GM18867 (cell line): ENCODE measurements at regions not wholly inside any gene's neighbourhood (a gene's known extent, or its start where the extent isn't known, plus 50 kb on each side); places are given as distances from the start of the nearest gene placed in this dataset.

ENCODE experiments used
- ATAC-seq: cut with Tn5 transposase; IDR thresholded peaks from one replicate; pipeline ENCODE4 v1.9.1; 2021; ENCODE audit warnings: mild to moderate bottlenecking, moderate library complexity; ENCODE audit not compliant: unreplicated experiment

GRCh38 chr11:130636722-130637464, 188.4 kb downstream of the ADAMTS15 start:
- ATAC-seq = peak; percentile 81

GRCh38 chr11:130637566-130637965, 189.1 kb downstream of the ADAMTS15 start:
- no peak for ATAC-seq

- no peak for ATAC-seq
These were observed 189.6 kb downstream of the ADAMTS15 start for GRCh38 chr11:130638033-130638432.

GRCh38 chr11:130638624-130639023, 190.2 kb downstream of the ADAMTS15 start:
- no peak for ATAC-seq

GRCh38 chr11:130639369-130639768, 190.9 kb downstream of the ADAMTS15 start:
- ATAC-seq = no peak

GRCh38 chr11:130640526-130640925, 192.1 kb downstream of the ADAMTS15 start:
- no peak for ATAC-seq

- no peak for ATAC-seq
These were observed 193.4 kb downstream of the ADAMTS15 start for GRCh38 chr11:130641876-130642275.

GRCh38 chr11:130642994-130643393, 194.5 kb downstream of the ADAMTS15 start:
- ATAC-seq = no peak

GRCh38 chr11:130644187-130644586, 195.7 kb downstream of the ADAMTS15 start:
- no peak for ATAC-seq

- no peak for ATAC-seq
These were observed 196.9 kb downstream of the ADAMTS15 start for GRCh38 chr11:130645164-130645842.

GRCh38 chr11:130645843-130646197, 197.4 kb downstream of the ADAMTS15 start:
- ATAC-seq = no peak

GRCh38 chr11:130646881-130647280, 198.4 kb downstream of the ADAMTS15 start:
- no peak for ATAC-seq

GRCh38 chr11:130647371-130647770, 198.9 kb downstream of the ADAMTS15 start:
- no peak for ATAC-seq

- ATAC-seq = no peak
These were observed 201.4 kb downstream of the ADAMTS15 start for GRCh38 chr11:130649801-130650200.

GRCh38 chr11:130650456-130651030, 202.1 kb downstream of the ADAMTS15 start:
- no peak for ATAC-seq

- no peak for ATAC-seq
These were observed 202.8 kb downstream of the ADAMTS15 start for GRCh38 chr11:130651066-130651855.

GRCh38 chr11:130652671-130653335, 204.4 kb downstream of the ADAMTS15 start:
- no peak for ATAC-seq

- ATAC-seq = no peak
These were observed 205.6 kb downstream of the ADAMTS15 start for GRCh38 chr11:130653838-130654636.

GRCh38 chr11:130655300-130655699, 206.9 kb downstream of the ADAMTS15 start:
- ATAC-seq = no peak

- no peak for ATAC-seq
These were observed 218.4 kb downstream of the ADAMTS15 start for GRCh38 chr11:130666781-130667251.
